HG02840 (cell line): ENCODE measurements at regions not wholly inside any gene's neighbourhood (a gene's known extent, or its start where the extent isn't known, plus 50 kb on each side); places are given as distances from the start of the nearest gene placed in this dataset.
"Not testable (repeated sequence)": the region's sequence is repeated elsewhere in the genome, so short reads cannot be mapped to it uniquely, and the experiment has no call there.

Experiments used
- ATAC-seq: cut with Tn5 transposase; IDR thresholded peaks from one replicate; pipeline ENCODE4 v1.9.1; 2021; ENCODE audit warnings: mild to moderate bottlenecking, moderate library complexity, moderate number of reproducible peaks; ENCODE audit not compliant: unreplicated experiment, low FRiP score

DNA sequence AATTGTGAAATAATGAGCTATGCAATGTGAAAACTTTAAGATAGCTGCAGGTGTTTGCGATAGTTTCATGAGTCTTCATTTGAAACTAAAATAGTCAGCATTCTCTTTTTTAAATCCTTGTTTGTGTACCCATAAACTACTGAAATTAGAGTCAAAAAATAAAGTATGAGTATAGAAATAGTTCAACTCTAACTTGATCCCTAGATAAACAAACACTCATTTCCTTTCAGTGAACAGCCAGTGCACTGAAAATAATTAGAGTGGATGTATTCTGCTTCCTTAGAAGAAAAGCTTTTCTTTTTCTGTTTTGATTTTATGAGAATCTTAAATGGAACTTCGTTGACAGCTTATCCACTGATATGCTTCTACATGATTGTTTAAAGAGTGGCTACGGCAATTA, 1033.4 kb downstream of the SOCS6 start:
- no peak for ATAC-seq

DNA sequence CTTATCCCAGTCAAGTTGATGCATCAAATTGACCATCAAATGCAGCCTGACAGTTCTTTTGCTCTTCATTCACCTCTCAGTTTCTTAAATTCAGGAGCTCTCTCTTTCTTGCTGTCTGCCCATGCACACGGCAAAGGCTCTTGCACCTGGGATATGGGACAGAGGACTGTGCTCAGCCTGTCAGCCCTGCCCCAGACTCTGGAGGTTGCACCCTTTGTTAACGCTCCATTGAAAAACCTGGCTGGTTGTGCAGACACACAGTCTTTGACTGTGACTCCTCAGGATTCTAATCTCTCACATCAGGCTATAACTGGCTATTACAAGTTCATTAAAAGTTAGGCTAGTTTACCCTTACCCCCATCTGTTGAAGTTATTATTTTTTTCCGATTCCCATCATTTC, 1032.5 kb downstream of the SOCS6 start:
- ATAC-seq, result no peak

DNA sequence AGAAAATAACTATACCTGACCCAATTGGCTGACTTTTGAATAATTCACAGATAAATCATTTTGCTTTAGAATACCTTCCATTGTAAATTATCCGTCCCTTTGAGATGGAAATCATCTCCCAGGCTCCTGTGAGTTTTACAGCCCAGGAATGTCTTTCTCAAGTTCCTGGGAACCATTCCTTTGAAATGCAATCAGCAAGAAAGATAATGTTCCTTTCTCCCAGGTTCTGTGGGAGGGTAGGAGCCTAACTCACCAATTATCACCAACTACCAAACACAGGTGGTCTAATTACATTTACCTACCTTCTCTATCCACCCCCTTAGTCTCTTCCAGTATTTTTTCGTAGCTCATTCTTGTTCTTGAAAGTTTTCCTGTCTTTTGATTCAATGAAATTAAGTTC, 1016.0 kb downstream of the SOCS6 start:
- no peak for ATAC-seq

DNA sequence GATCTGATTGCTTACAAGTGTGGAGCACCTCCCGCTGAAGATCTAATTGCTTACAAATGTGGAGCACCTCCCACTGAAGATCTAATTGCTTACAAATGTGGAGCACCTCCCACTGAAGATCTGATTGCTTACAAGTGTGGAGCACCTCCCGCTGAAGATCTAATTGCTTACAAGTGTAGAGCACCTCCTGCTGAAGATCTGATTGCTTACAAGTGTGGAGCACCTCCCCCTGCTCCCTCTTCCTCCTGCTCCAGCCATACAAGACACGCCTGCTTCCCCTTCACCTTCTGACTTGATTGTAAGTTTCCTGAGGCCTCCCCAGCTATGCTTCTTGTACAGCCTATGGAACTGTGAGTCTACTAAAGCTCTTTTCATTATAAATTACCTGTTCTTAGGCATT, 1014.9 kb downstream of the SOCS6 start:
- ATAC-seq, result not testable (repeated sequence)

DNA sequence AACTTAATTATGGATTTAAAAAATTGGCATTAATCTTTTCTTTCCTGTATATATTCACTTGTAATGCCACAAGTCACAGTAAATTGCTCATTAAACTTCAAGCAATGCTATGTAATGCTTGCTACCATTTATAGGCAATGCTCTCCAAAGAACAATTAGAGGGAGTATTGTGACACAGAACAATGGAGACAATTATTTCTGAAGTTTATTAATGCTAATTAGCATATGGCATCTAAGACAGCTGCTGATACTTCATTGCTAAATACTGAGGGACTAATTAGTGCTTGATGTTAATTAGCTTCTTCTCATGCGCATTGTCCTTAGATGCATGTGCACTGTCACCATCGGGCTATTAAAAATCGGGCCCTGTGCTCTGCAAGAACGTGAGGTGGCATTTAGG, 1012.8 kb downstream of the SOCS6 start:
- no peak for ATAC-seq

DNA sequence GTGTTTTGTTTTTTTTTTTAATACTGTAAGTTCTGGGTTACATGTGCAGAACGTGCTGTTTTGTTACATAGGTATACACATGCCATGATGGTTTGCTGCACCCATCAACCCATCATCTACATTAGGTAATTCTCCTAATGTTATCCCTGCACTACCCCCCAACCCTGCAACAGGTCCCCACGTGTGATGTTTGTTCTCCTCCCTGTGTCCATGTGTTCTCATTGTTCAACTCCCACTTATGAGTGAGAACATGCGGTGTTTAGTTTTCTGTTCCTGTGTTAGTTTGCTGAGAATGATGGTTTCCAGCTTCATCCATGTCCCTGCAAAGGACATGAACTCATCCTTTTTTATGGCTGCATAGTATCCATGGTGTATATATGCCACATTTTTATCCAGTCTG, 1005.4 kb downstream of the SOCS6 start:
- not testable (repeated sequence) for ATAC-seq

DNA sequence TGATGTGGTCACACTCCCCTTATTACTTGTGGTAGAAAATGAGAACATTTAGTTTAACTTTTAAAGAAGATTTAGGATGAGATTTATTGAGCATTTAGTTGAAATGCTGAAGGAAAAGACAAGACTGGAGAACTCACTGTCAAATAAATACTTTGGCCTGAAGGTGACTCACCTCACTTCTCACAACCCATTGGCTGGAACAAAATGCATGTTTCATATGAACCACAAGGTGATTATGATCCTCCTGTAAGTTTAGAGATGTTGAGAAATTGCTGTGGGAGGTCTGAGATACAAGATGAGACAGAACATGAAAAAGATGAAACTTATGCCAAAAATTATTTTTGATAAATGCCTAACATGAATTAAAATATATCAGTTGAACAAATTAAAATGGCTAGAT, 1004.5 kb downstream of the SOCS6 start:
- no peak for ATAC-seq

DNA sequence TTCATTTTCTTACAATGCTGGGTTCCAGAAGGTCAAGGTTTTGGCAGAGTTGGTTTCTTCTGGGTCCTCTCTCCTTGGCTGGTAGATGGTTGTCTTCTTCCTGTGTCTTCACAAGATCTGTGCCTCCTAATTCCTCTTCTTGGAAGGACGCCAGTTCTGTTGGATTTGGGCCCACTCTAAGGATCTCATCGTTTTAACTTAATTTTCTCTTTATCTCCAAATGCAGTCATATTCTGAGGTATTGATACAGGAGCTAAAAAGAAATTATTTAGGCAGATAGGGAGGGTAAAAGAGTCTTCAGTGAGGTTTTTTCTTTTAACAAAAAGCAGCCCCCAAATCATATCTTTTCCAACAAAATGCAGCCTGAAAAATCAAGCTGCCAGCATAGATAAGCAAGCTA, 998.4 kb downstream of the SOCS6 start:
- no peak for ATAC-seq

DNA sequence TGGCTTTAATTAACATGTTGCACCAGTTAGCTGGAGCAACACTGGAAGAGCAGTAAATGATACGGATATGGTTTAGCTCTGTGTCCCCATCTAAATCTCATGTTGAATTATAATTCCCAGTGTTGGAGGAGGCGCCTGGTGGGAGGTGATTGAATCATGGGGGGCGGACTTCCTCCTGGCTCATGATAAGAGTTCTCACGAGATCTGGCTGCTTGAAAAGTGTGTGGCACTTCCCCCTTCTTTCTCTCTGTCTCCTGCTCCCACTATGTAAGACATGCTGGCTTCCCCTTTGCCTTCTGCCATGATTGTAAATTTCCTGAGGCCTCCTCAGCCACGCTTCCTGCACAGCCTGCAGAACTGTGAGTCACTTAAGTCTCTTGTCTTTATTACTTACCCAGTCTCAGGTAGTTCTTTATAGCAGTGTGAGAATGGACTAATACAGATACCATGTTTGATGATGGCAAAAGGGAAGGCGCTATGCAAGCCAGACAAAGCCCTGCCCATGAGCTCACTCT, 963.6 kb downstream of the SOCS6 start:
- ATAC-seq, result no peak

DNA sequence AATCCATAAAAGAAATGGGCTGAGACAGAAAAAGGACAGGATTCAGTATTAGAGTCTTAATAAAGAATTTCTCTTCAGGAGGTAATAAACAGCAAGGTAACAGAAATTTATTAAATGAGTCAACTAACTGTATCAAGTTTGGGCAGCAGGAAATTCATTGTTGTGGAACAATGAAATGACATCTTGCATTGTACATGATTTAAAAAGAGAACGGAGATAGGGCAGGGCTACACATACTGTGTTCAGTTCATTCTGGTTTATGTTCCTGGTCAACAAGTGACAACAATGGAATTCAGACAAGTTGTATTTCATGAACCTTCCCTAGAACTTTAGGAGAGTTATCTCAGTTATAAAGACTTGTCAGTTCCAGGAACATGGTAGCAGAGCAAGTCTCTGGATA, 961.3 kb downstream of the SOCS6 start:
- no peak for ATAC-seq

DNA sequence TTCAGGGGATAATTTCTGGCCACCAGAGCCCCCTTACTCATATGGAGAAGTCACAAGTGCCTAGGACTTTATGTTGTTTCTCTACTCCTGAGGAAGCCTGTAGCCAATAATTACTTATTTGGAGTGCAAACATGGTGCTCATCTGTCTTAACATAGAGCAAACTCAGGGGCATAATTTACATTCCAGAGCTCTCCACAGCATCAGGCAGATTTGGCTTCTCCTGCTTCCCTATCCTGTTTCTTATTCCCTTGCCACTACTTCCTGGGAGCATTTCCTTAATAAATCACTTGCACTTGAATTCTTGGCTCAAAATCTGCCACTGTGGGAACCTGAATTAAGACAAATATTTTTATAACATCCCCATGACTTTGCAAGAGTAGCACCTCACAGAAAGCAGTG, 960.9 kb downstream of the SOCS6 start:
- no peak for ATAC-seq

DNA sequence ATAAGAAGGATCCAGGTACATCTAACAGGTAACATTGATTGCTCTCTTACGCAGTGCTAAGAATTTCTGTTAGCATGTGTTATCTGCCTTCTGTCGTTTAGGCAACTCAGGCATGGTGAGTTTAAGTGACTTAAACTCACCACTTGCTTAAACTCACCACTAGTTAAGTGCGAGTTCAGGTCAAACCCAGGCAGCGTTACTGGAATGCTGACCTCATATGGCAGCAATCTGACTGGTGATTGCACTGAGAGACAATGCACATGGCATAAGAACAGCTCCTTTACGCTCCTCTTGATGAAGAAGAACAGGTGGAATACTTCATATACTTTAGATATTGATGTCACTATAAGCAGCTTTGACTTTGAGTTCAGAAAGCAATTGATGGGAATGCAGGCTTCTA, 954.1 kb downstream of the SOCS6 start:
- no peak for ATAC-seq

DNA sequence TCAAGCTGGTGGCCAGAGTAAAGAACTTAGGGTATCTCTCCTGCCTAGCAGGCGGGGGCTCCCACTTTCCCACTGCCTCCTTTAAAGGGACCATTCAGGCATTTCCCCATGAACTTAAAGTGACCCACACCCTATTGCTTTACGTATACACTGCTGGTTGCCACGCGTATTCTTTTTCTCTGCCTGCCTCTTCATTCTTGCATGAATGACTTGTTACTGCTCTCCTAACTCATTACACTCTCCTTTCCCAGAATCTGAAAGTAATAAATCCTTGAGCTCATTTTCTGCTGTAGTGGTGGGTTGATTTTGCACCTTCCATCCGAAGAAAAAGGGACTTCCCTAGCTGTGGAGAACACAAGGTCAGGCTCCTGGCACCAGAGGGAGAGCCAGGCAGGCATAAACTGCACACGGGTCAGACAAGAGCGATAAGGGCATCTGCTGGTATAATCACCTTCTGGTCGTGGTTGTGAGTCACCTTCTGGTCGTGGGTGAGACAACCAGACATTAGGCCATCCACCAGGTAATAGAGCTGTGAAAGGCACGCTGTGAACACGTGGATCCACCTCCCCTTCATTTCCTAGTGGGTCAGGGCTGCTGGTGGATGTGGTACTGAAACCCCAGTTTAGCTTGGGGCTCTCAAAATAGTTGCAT, 950.3 kb downstream of the SOCS6 start:
- no peak for ATAC-seq

DNA sequence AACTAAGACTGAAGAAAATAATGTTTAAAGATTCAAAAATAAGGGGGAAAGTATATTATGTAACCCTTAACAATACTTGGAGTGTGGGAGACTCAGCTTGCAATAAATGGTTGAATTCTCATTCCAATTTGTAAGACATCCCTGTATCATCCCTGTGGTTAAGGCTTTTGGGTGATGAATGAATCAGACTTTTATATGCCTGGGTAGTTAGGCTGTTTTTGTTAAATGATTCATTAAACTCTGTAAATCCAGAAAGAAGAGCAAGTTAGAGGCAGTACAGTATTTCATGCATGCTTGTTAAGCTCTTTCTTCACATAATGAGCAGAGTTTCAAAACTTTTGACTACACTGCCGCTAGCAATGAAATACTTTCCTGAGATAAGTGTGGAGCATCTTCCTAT, 948.8 kb downstream of the SOCS6 start:
- no peak for ATAC-seq

DNA sequence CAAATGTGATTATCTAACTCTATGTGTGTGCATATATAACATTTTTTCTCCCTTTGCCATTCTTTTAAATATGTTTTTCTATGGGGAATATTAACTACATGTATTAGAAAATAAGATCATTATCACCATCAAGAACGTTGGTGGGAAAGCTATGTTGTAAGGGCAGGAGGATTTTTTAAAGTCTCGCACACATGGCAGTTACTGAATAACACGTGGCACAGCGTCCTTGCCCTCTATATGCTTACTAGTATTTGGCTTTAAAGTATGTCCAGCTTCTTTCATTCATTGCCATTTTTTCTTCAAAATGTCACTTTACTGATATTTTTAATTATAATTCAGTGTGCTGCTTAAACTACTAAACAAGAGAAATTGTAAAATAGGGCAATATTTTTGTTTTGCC, 944.3 kb downstream of the SOCS6 start:
- ATAC-seq, result no peak

DNA sequence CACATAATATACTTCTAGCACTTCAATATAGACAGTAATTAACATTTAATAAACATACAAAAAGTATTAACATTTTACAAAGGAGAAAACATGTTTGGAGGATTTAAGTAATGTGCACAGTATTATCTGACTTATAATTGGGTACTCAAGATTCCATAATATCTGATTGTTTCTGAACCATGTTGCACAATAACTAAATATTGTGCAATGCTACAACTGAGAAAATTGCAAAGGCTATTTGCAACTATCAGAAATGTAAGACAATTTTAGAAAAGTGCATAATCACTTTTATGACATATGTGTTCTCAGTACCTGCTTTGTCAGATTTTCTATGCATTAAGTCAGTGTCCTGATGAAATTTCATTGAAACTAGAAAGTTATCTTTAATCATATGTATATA, 934.6 kb downstream of the SOCS6 start:
- ATAC-seq, result no peak

DNA sequence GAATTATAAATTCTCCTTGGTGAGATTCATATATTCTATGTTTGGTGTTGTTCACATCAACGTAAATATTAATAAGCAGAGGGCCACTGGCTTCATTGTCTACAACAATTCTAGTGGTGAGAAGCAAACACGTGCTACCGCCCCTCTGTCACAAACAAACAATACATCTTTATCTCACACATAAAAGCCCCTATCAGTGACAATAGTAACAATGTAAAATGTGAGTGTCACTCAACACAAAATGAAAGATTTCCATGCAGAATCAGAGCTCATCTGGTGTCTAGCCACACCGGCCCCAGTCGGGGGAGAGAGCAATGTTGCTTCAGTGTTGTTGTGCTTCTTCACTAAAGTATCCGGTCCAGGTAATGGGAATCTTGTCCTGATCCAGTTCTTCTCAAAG, 932.6 kb downstream of the SOCS6 start:
- ATAC-seq, result no peak

DNA sequence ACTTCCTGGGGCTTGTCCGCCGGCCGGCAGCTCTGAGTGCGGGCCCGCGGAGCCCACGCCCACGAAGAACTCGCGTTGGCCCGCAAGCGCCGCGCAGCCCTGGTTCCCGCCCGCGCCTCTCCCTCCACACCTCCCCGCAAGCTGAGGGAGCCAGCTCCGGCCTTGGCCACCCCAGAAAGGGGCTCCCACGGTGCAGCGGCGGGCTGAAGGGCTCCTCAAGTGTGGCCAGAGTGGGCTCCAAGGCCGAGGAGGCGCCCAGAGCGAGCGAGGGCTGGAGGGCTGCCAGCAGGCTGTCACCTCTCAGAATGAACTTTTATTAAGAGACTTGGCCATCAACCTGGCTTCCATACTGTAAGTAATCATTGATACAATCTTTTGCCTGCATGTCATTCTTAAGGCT, 923.9 kb downstream of the SOCS6 start:
- not testable (repeated sequence) for ATAC-seq

DNA sequence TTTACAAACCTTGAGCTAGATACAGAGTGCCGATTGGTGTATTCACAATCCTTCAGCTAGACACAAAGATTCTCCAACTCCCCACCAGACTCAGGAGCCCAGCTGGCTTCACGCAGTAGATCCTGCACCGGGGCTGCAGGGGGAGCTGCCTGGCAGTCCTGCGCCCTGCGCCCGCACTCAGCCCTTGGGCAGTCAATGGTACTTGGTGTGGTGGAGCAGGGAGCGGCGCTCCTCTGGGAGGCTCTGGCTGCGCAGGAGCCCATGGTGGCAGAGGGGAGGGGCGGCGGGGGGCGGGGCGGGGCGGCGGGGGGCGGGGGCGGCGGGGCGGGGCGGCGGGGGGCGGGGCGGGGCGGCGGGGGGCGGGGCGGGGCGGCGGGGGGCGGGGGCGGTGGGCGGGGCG, 923.4 kb downstream of the SOCS6 start:
- ATAC-seq, result no peak

DNA sequence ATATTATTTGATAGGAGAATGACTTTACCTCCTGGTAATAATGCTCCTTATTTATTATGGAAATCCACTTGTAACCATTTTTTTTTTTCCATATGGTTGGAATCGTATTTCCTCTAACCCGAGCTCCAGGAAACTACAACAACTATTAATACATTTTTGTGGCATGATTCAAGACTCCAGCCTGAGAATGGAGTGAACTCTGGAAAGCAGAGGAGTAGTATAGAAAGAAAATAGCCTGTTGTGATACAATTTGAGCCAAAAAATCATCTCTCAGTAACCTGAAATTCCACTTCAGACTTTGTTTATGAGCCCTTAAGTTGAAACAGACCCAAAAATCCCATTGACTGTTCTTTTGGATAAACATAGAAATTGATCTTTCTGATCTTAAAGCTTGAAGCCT, 921.1 kb downstream of the SOCS6 start:
- no peak for ATAC-seq

DNA sequence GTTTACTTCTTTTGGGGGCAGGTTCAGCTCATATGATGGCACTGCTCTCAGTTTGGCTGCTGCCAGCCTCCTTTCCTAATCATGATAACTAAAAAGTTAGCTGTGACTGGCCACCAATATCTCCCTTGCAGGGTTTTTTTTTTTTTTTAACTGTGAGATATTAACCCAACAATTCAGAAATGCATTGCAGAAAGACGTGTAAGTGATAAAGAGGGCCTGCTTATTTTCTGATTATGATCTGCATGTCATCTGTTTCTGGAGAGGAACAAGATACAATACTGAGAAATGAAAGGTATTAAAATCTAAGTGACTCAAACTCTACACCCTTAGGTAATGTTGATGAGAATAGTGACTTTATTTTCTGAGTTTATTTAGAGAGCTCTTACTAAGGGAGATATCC, 905.6 kb downstream of the SOCS6 start:
- no peak for ATAC-seq

DNA sequence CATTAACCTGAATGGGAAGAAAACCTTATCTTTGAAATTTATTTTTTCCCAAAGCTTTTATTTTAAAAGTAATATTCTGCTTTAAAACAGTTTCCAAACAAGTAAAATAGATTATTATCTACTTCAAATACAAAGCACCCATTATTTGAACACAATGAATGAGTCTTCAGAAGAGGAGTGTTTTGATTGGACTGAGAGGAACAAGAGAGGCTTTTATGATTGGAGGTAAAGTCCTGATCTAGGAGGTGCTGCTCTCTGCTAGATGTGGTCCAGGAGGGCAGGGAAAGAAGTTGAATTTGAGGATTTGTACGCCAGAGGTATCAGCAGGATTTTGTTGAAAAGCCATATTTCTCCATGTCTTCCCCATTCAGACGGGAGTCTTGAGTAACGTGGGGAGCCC, 900.7 kb downstream of the SOCS6 start:
- no peak for ATAC-seq
